H1 (cell line): ENCODE measurements at regions not wholly inside any gene's neighbourhood (a gene's known extent, or its start where the extent isn't known, plus 50 kb on each side); places are given as distances from the start of the nearest gene placed in this dataset.

Experiments
- ASH2L ChIP-seq: fragments of 200-600, 300-600 bp; sonication (generic); IDR thresholded peaks from one replicate; pipeline ENCODE4 v1.7.1; 2017; ENCODE audit warnings: low read length
- CBX5 ChIP-seq: fragments of 300-800, 300-1000 bp; sonication (generic); IDR thresholded peaks from 2 replicates; pipeline ENCODE4 v1.7.1; 2016; ENCODE audit warnings: antibody characterized with exemption, low read length, low read depth
- NRF1 ChIP-seq: IDR thresholded peaks from 2 replicates; pipeline ENCODE4 v1.6.1; 2011; ENCODE audit warnings: mild to moderate bottlenecking, low read depth, low read length, improper control_type of control experiment
- SRF ChIP-seq: IDR thresholded peaks from 2 replicates; pipeline ENCODE4 v1.6.1; 2011; ENCODE audit warnings: mild to moderate bottlenecking, low read depth, low read length, moderate library complexity
- TAF7 ChIP-seq: optimal IDR thresholded peaks from 2 replicates; pipeline ENCODE3; 2011; ENCODE audit warnings: low read depth, mild to moderate bottlenecking, inconsistent platforms, low read length, moderate library complexity, borderline replicate concordance
- TCF12 ChIP-seq: IDR thresholded peaks from 2 replicates; pipeline ENCODE4 v1.6.1; 2011; ENCODE audit warnings: low read depth, mild to moderate bottlenecking, low read length

- TF ChIP-seq TCF12 (no peak), ASH2L (no peak), CBX5 (no peak), TAF7 (no peak), NRF1 (no peak), SRF (no peak)
Observed at GRCh38 chr9:16085167-16085726, 532.4 kb downstream of the CCDC171 start (continued).
